Glutamatergic neuron (in vitro differentiated cells): ENCODE measurements at regions not wholly inside any gene's neighbourhood (a gene's known extent, or its start where the extent isn't known, plus 50 kb on each side); places are given as distances from the start of the nearest gene placed in this dataset.

ENCODE experiments used
- DNase-seq: peaks from one replicate; pipeline ENCODE4 v3.0.0; 2022
- H3K27ac Mint-ChIP-seq: one replicate; pipeline ENCODE4 v1.8.0; 2020; ENCODE audit warnings: mild to moderate bottlenecking, mixed read lengths, inconsistent platforms; ENCODE audit not compliant: unreplicated experiment
- H3K27me3 Mint-ChIP-seq: one replicate; pipeline ENCODE4 v1.8.0; 2020; ENCODE audit warnings: mild to moderate bottlenecking, moderate library complexity, mixed read lengths, inconsistent platforms; ENCODE audit not compliant: unreplicated experiment
- H3K36me3 Mint-ChIP-seq: one replicate; pipeline ENCODE4 v1.8.0; 2020; ENCODE audit warnings: mild to moderate bottlenecking, mixed read lengths, inconsistent platforms; ENCODE audit not compliant: unreplicated experiment
- H3K4me1 Mint-ChIP-seq: one replicate; pipeline ENCODE4 v1.8.0; 2020; ENCODE audit warnings: mild to moderate bottlenecking, low read depth, mixed read lengths, inconsistent platforms; ENCODE audit not compliant: unreplicated experiment
- H3K4me3 Mint-ChIP-seq: one replicate; pipeline ENCODE4 v1.8.0; 2020; ENCODE audit warnings: mild to moderate bottlenecking, mixed read lengths, inconsistent platforms; ENCODE audit not compliant: unreplicated experiment
- H3K9me3 Mint-ChIP-seq: one replicate; pipeline ENCODE4 v1.8.0; 2020; ENCODE audit warnings: mild to moderate bottlenecking, moderate library complexity, mixed read lengths, inconsistent platforms; ENCODE audit not compliant: unreplicated experiment
- CTCF ChIP-seq: fragments of 200-600 bp; sonication (generic); IDR thresholded peaks from one replicate; pipeline ENCODE4 v1.5.0; 2021; ENCODE audit not compliant: partially characterized antibody, unreplicated experiment

DNA sequence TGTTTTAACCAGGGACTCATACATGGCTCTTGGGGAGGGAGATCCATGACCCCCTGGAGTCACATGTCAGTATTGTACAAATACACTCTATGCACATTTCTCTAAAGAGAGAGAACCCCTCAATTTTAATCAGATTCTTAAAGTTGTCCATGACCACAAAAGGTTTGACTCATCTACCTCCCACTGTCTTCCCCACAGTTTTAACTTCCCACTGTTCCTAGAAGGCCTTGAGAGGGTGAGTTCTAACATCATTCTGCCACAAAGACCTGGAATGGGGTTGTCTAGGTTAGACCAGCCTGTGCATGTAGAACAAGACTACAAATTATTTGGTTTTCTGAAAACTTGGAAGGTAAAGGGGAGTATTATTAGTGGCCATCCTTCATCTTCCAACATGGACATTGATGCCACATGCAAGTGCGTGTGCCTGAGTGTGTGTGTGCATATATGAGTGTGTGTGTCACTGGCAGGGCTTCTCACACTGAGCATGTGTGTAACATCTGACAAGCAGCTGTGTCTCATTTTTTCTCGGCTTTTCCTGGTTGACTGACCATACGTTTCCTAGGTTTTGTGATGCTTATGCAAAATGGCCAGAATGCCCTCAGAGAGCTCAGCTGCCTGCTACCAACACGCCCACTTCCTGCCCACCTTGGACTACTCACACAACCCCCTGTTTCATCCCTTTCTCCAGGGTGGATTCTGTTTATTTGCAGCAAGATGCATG, 94.6 kb upstream of the LGALSL start:
- no peak for DNase-seq
- no peak overlapping the region for H3K27ac Mint-ChIP-seq
- no peaks in the 10 kb centered on the region for H3K36me3 Mint-ChIP-seq
- peaks cover 3% of the 10 kb centered on the region for H3K9me3 Mint-ChIP-seq
- H3K4me3 Mint-ChIP-seq, result no peak overlapping the region
- peaks cover 7% of the 10 kb centered on the region for H3K27me3 Mint-ChIP-seq
- no peak for TF ChIP-seq CTCF
- H3K4me1 Mint-ChIP-seq, result peaks cover 2% of the 10 kb centered on the region

DNA sequence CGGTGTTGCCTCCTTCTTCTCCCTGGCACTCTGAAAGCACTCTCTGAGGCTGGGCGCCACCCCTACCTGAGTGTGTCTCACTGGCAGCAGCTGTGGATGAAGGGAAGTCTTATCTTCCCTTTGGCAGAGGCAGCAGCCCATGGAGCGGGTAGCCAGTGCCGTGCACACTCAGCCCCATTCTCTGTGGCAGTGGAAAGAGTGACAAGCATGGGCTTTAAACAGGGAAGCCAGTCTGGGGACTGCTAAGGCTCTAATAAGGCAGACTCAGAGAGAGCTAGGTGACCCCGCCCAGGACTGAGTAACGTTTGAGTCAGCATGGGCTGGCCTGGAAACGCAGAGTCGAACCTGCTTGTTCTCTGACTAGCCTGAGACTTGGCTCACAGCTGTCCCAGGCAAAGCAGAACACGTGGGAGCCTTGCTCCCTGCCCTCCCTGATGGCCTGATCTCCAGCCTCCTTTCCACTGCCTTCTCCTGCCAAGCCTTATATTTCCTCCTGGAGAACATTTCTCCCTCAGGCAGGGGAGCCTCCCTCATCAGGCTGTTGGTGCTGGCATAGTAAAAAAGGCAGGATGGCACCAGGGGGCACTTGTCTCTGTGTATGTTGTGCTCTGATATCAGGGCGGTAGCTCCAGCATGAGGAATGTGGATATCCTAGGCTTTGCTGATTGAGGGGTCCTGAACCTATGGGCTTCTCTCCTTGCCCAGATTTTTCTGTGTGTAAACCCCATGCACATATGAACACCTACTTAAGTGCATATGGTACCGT, 93.9 kb upstream of the LGALSL start:
- Mint-ChIP-seq H3K4me1 (peaks cover 2% of the 10 kb centered on the region), H3K36me3 (no peaks in the 10 kb centered on the region), H3K4me3 (no peak overlapping the region), H3K27me3 (peaks cover 7% of the 10 kb centered on the region), H3K27ac (no peak overlapping the region), H3K9me3 (peaks cover 3% of the 10 kb centered on the region)
- no peak for TF ChIP-seq CTCF
- peak; percentile 23 for DNase-seq

DNA sequence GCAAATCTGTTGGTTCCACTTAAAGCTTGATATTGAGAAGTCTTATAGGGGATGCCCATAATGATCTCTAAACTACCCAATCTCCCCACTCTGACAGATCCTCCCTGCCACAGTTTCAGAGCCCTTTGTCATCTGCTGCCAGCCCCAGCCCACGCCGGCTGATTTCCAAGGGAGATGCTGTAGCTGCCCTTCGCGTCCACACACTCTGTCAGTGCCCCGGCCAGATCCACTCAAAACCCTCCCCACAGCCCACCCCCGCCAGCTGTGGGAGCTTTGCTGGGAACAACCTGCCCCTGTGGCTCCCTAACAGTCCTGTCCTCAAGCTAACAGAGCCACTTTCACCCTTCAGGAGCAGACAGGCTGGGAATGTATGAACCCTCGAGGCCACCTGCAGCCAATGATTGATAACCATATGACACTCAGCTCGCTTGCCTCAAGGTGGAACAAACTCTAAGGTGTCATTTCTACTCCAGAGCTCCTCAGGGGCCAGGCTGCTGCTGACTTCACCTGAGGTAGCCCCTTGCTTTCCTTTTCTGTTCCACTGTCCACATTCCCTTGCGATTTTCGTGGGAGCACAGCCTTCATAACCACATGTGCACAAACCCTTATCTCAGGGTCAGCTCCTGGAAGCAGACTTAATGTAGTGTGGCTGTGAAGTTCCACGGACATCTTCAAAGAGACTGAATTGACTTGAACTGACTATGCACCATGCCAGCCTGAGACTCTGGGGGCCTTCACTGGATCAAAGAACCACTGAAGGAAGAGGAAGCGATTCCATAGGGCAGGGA, 92.6 kb upstream of the LGALSL start:
- H3K9me3 Mint-ChIP-seq, result peaks cover 3% of the 10 kb centered on the region
- no peaks in the 10 kb centered on the region for H3K36me3 Mint-ChIP-seq
- H3K27ac Mint-ChIP-seq, result no peak overlapping the region
- no peak for TF ChIP-seq CTCF
- peaks cover 4% of the 10 kb centered on the region for H3K27me3 Mint-ChIP-seq
- no peak overlapping the region for H3K4me3 Mint-ChIP-seq
- H3K4me1 Mint-ChIP-seq, result peaks cover 2% of the 10 kb centered on the region
- DNase-seq, result no peak

DNA sequence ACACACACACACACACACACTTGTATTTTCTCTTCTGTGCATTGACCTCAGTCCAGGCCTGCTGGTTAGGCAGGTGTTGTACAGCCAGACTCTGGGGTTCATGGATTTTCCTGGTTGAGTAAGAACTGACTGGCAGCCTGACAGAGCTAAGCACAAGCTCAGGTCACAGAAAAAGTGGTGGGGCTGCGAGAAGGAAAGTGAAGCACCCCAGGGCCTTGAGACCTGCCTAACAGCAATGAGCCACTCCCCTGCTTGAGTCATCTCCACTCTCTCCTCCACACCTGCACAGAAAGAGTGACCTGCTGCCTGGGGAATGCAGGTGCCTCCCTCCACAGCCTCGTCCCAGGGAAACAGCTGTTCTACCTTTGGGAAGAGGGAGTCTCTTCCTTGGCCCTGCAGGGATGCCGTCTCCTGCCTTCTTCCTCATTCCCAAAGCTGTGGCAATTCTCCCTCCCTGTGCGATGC, 91.4 kb upstream of the LGALSL start:
- H3K4me3 Mint-ChIP-seq, result no peak overlapping the region
- peaks cover 2% of the 10 kb centered on the region for H3K4me1 Mint-ChIP-seq
- H3K27ac Mint-ChIP-seq, result peak overlapping the region; percentile 68
- TF ChIP-seq CTCF, result no peak
- peaks cover 4% of the 10 kb centered on the region for H3K27me3 Mint-ChIP-seq
- no peak for DNase-seq
- no peaks in the 10 kb centered on the region for H3K36me3 Mint-ChIP-seq
- peaks cover 3% of the 10 kb centered on the region for H3K9me3 Mint-ChIP-seq
